Sigmoid colon (tissue), 6 donors: ENCODE measurements at regions not wholly inside any gene's neighbourhood (a gene's known extent, or its start where the extent isn't known, plus 50 kb on each side); places are given as distances from the start of the nearest gene placed in this dataset.

Experiments
- DNase-seq: peaks from one replicate; pipeline ENCODE4 v3.0.0-alpha.2; 2019
- H3K27ac ChIP-seq, 4 donors: fragments of 200-600 bp; sonication (generic); one replicate each; pipeline ENCODE4 v1.5.1; 2016 to 2019; ENCODE audit warnings: mild to moderate bottlenecking in 1 of 4
- H3K27me3 ChIP-seq, 3 donors: fragments of 200-600 bp; sonication (generic); one replicate each; pipeline ENCODE4 v1.5.1; 2019; ENCODE audit warnings: mild to moderate bottlenecking in 1 of 3
- H3K36me3 ChIP-seq, 4 donors: fragments of 200-600 bp; sonication (generic); one replicate each; pipeline ENCODE4 v1.5.1; 2016 to 2019
- H3K4me1 ChIP-seq, 4 donors: fragments of 200-600 bp; sonication (generic); one replicate each; pipeline ENCODE4 v1.5.1; 2017 to 2019
- H3K4me3 ChIP-seq, 4 donors: fragments of 200-600 bp; sonication (generic); one replicate each; pipeline ENCODE4 v1.5.1; 2017 to 2019; ENCODE audit warnings: mild to moderate bottlenecking in 2 of 4, moderate library complexity in 1 of 4
- H3K9me3 ChIP-seq, 4 donors: fragments of 200-600 bp in 3 of 4; sonication (generic) in 3 of 4; one replicate each; pipeline versions ENCODE4 v1.5.1 to v1.6.1; 2013 to 2019
- CTCF ChIP-seq, 4 experiments: fragments of 450-650 bp in 3 of 4; fragments of 200-600 bp in 1 of 4; IDR thresholded peaks; one replicate each; pipeline ENCODE4 v1.5.1; 2016 to 2019; ENCODE audit warnings: antibody characterized with exemption in 4 of 4, mild to moderate bottlenecking in 3 of 4, moderate library complexity in 2 of 4
- EP300 ChIP-seq, 4 donors: sonication (generic); formaldehyde crosslinking; IDR thresholded peaks; one replicate each; pipeline ENCODE4 v1.6.1; 2017; ENCODE audit warnings: antibody characterized with exemption in 4 of 4
- POLR2A ChIP-seq, 2 donors: fragments of 450-650 bp; IDR thresholded peaks; one replicate each; pipeline ENCODE4 v1.6.1; 2016; ENCODE audit warnings: antibody characterized with exemption in 2 of 2, mild to moderate bottlenecking in 2 of 2, moderate library complexity in 2 of 2
- POLR2AphosphoS5 ChIP-seq, 4 donors: sonication (generic); formaldehyde crosslinking; IDR thresholded peaks; one replicate each; pipeline ENCODE4 v1.6.1; 2017; ENCODE audit warnings: antibody characterized with exemption in 4 of 4
- WGBS, 2 donors: extraction: QIAGEN DNeasy Blood & Tissue Kit; methylation state at CpG; one replicate each; pipeline ENCODE4 v1.1.7; 2013; 5-methylcytosine and 5-hydroxymethylcytosine counted together
- intact Hi-C: fragments of 100-400 bp; cut with DNase I; formaldehyde crosslinking; loops from one replicate; pipeline ENCODE4 v1.15.1; 2023
- donor health status: healthy with polysubstance abuse.
- donor health status: healthy.

GRCh38 chr18:29874519-29875098 lies 1167.9 kb downstream of the DSC3 start:
- WGBS, 2 donors = 74 to 90% methylated on average over 3 of the region's 3 CpGs
- DNase-seq = no peak
- TF ChIP-seq CTCF (IDR thresholded peaks at IDR 0.05) (peak in 1 of 4 experiments; percentile 19), EP300 (IDR thresholded peaks at IDR 0.05) (no peak)
- intact Hi-C loops = loop anchor here (10.0 kb wide), 1 partner anchor 1100 kb away; no protein-coding TSS in a partner anchor
- H3K4me1 ChIP-seq = peaks cover 0 to 9% (median 0%) of the 10 kb centered on the region in 4 donors
- H3K9me3 ChIP-seq = no peaks in the 10 kb centered on the region
- H3K27me3 ChIP-seq = no peaks in the 10 kb centered on the region
- no peak overlapping the region for H3K27ac ChIP-seq
- H3K4me3 ChIP-seq = no peak overlapping the region
- no peaks in the 10 kb centered on the region for H3K36me3 ChIP-seq

DNA sequence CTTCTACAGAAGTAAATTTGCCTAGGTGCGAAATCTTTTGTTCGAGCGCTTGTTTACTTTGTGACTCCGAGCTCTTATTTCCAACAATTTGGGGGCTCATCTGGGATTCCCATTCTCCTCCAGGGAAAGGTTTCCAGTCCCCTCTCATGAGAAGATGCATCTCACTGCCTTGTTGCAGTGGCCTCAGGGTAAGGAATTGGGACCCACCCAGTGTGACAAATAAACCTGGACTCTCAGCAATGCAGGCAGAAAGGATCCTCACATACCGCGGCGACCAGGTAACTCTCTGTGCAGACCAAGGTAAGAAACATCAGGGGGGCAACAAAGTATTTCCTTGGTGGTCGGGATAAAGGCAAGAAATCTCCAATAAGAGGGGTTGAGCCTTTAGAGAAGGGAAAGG lies 1169.3 kb downstream of the DSC3 start:
- TF ChIP-seq CTCF (IDR thresholded peaks at IDR 0.05) (no peak), POLR2A (IDR thresholded peaks at IDR 0.05) (no peak), POLR2AphosphoS5 (IDR thresholded peaks at IDR 0.05) (no peak), EP300 (IDR thresholded peaks at IDR 0.05) (no peak)
- intact Hi-C loops = loop anchor here (10.0 kb wide), 1 partner anchor 1102 kb away; no protein-coding TSS in a partner anchor
- no peaks in the 10 kb centered on the region for H3K9me3 ChIP-seq
- H3K27me3 ChIP-seq = no peaks in the 10 kb centered on the region
- H3K4me1 ChIP-seq = peaks cover 0 to 9% (median 0%) of the 10 kb centered on the region in 4 donors
- no peaks in the 10 kb centered on the region for H3K36me3 ChIP-seq
- H3K27ac ChIP-seq = no peak overlapping the region
- H3K4me3 ChIP-seq = no peak overlapping the region
- WGBS, 2 donors = 90 to 94% methylated on average over 8 of the region's 8 CpGs
- DNase-seq = no peak

- 48 to 56% methylated on average over 2 of the region's 2 CpGs for WGBS, 2 donors
- Histone ChIP-seq H3K4me1 (peaks cover 0 to 9% (median 0%) of the 10 kb centered on the region in 4 donors), H3K36me3 (no peaks in the 10 kb centered on the region), H3K27ac (no peak overlapping the region), H3K27me3 (no peaks in the 10 kb centered on the region), H3K9me3 (no peaks in the 10 kb centered on the region), H3K4me3 (no peak overlapping the region)
- intact Hi-C loops = loop anchor here (10.0 kb wide), 1 partner anchor 1104 kb away; no protein-coding TSS in a partner anchor
- no peak for DNase-seq
- TF ChIP-seq POLR2AphosphoS5 (IDR thresholded peaks at IDR 0.05) = no peak
- no peak for TF ChIP-seq CTCF (IDR thresholded peaks at IDR 0.05)
- TF ChIP-seq POLR2A (IDR thresholded peaks at IDR 0.05) = no peak
- no peak for TF ChIP-seq EP300 (IDR thresholded peaks at IDR 0.05)
Measured at GRCh38 chr18:29871246-29871645, 1171.3 kb downstream of the DSC3 start.

GRCh38 chr18:29862824-29863223 lies 1179.7 kb downstream of the DSC3 start:
- WGBS, 2 donors = 67 to 72% methylated on average over 1 of the region's 1 CpG
- intact Hi-C loops = no loop called here
- H3K27me3 ChIP-seq = no peaks in the 10 kb centered on the region
- DNase-seq = no peak
- no peaks in the 10 kb centered on the region for H3K9me3 ChIP-seq
- H3K36me3 ChIP-seq = no peaks in the 10 kb centered on the region
- no peak overlapping the region for H3K27ac ChIP-seq
- no peak for TF ChIP-seq CTCF (IDR thresholded peaks at IDR 0.05)
- TF ChIP-seq POLR2AphosphoS5 (IDR thresholded peaks at IDR 0.05) = no peak
- H3K4me1 ChIP-seq = no peaks in the 10 kb centered on the region
- H3K4me3 ChIP-seq = no peak overlapping the region

DNA sequence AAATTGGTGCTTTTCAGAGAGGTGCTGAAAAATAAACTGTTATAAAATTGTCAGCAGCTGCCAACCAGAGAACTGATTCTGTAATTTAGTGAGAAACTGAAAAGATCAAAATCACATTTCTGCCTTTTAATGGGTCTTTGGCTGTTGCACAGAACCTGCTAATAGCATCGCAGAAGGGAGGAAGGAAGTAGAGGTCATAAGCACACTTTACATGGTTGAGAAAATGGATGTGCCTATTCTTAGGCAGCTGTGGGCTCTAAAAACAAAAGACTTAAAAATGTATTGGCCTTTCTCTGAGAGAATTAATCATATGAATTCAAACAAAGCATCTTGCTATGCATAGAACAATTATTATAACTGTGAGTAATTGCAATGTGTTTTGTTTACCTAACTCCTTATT lies 1186.9 kb downstream of the DSC3 start:
- H3K4me1 ChIP-seq = no peaks in the 10 kb centered on the region
- TF ChIP-seq POLR2A (IDR thresholded peaks at IDR 0.05) (no peak), POLR2AphosphoS5 (IDR thresholded peaks at IDR 0.05) (no peak), EP300 (IDR thresholded peaks at IDR 0.05) (no peak), CTCF (IDR thresholded peaks at IDR 0.05) (no peak)
- no peak overlapping the region for H3K4me3 ChIP-seq
- H3K27me3 ChIP-seq = no peaks in the 10 kb centered on the region
- H3K9me3 ChIP-seq = no peaks in the 10 kb centered on the region
- H3K27ac ChIP-seq = no peak overlapping the region
- 25 to 75% methylated on average over 1 of the region's 1 CpG for WGBS, 2 donors
- no peaks in the 10 kb centered on the region for H3K36me3 ChIP-seq
- no peak for DNase-seq
- intact Hi-C loops = no loop called here
